AG04450 (cell line): ENCODE measurements at regions not wholly inside any gene's neighbourhood (a gene's known extent, or its start where the extent isn't known, plus 50 kb on each side); places are given as distances from the start of the nearest gene placed in this dataset.

Experiments
- CTCF ChIA-PET: fragments of 300-600, 350-600 bp; formaldehyde crosslinking; extraction: SDS; loops from one replicate; lab custom pipeline; 2022; ENCODE audit warnings: antibody characterized with exemption, inconsistent platforms; lab: Charles Lee
- POLR2A ChIA-PET: fragments of 350-600 bp; formaldehyde crosslinking; extraction: SDS; loops from one replicate; lab custom pipeline; 2021; ENCODE audit warnings: antibody characterized with exemption, inconsistent platforms; lab: Yijun Ruan, JAX
- DNase-seq: peaks from one replicate; pipeline ENCODE4 v3.0.0-alpha.2; 2011; ENCODE audit warnings: low read depth, low spot score
- H3K27ac ChIP-seq: one replicate; pipeline ENCODE4 v1.5.1; 2012; ENCODE audit warnings: low read depth, low read length, control low read depth
- H3K27me3 ChIP-seq: one replicate; pipeline ENCODE4 v1.6.0; 2012; ENCODE audit warnings: low read length; ENCODE audit not compliant: control insufficient read depth, insufficient read depth
- H3K4me3 ChIP-seq: 2 replicates; pipeline ENCODE4 v1.5.1; 2011; ENCODE audit warnings: mild to moderate bottlenecking, low read depth, low read length, control low read depth
- H3K9me3 ChIP-seq: 2 replicates; pipeline ENCODE4 v1.5.1; 2012; ENCODE audit warnings: low read length; ENCODE audit not compliant: control insufficient read depth, insufficient read depth
- TF ChIP-seq, protein P1 (sequence below): IDR thresholded peaks from 2 replicates; pipeline ENCODE4 v1.5.1; 2011; ENCODE audit warnings: low read depth, low read length, control low read depth, inconsistent platforms

DNA sequence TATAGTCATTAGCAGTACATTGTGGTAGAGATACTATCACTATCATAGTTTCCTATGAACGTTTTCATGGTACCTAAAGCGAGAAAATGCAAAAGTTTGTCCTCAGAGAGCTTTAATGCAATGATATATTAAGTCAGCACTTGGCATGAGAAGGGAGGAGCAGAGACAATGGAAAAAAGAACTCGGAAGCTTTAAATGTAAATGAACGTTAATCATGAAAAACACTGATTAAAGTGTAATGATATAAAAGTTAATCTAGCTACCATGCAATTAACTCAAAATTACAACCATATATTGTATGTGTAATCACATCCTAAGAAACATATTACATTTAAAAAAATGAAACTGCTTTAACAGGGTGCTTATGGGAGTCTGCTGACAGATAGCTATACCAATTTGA lies 282.7 kb downstream of the HDGFL1 start:
- Histone ChIP-seq H3K27ac (no peak overlapping the region), H3K4me3 (no peak overlapping the region), H3K9me3 (no peaks in the 10 kb centered on the region), H3K27me3 (no peaks in the 10 kb centered on the region)
- TF ChIP-seq, protein P1, sequence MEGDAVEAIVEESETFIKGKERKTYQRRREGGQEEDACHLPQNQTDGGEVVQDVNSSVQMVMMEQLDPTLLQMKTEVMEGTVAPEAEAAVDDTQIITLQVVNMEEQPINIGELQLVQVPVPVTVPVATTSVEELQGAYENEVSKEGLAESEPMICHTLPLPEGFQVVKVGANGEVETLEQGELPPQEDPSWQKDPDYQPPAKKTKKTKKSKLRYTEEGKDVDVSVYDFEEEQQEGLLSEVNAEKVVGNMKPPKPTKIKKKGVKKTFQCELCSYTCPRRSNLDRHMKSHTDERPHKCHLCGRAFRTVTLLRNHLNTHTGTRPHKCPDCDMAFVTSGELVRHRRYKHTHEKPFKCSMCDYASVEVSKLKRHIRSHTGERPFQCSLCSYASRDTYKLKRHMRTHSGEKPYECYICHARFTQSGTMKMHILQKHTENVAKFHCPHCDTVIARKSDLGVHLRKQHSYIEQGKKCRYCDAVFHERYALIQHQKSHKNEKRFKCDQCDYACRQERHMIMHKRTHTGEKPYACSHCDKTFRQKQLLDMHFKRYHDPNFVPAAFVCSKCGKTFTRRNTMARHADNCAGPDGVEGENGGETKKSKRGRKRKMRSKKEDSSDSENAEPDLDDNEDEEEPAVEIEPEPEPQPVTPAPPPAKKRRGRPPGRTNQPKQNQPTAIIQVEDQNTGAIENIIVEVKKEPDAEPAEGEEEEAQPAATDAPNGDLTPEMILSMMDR = no peak
- DNase-seq = no peak
- ChIA-PET CTCF (no interaction called here), POLR2A (no interaction called here)

DNA sequence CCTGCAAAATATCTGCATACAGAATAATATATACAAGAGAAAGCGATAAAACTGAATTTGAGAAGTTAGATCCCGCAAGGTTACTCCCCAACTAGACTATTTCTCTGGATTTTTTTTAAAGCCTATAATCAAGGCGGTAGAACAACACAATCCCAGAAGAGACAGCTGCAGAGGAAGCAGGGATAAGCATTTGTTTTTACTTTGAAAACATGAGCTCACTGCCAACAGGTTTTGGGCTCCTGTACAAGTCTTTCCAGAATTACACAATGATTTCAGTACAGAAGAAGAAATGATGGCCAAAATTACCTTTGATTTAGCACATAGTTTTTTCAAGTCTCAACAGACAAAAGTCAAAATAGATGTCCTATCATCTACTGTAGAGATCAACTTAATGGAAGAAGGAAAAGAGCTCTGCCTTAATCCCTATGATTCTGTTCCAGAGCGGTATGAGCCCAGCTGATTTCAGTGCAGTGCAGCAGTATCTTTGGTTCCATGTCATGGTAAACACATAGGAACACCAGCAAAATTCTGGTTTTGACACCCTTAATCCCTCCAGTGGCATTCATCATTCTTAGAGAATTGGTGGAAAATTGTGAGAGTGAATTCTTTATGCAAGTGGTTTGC lies 304.3 kb downstream of the HDGFL1 start:
- TF ChIP-seq, protein P1 = no peak
- CTCF ChIA-PET = interaction anchor here (0.7 kb wide), 2 partner anchors 73 to 996 kb away, joined by 3 to 5 read pairs; no protein-coding TSS in a partner anchor
- POLR2A ChIA-PET = no interaction called here
- DNase-seq = peak; percentile 38
- Histone ChIP-seq H3K27me3 (no peaks in the 10 kb centered on the region), H3K9me3 (no peaks in the 10 kb centered on the region), H3K27ac (no peak overlapping the region), H3K4me3 (no peak overlapping the region)

- CTCF ChIA-PET = no interaction called here
Measured at GRCh38 chr6:22875845-22876244, 306.5 kb downstream of the HDGFL1 start.

GRCh38 chr6:22878324-22878701 lies 308.9 kb downstream of the HDGFL1 start:
- POLR2A ChIA-PET = no interaction called here
- H3K27me3 ChIP-seq = no peaks in the 10 kb centered on the region
- H3K27ac ChIP-seq = peak overlapping the region; percentile 58
- CTCF ChIA-PET = interaction anchor here (0.5 kb wide), 1 partner anchor 807 kb away, joined by 4 read pairs; no protein-coding TSS in a partner anchor
- DNase-seq = no peak
- no peak overlapping the region for H3K4me3 ChIP-seq
- H3K9me3 ChIP-seq = no peaks in the 10 kb centered on the region
- TF ChIP-seq, protein P1 = no peak

More at GRCh38 chr6:22875845-22876244, 306.5 kb downstream of the HDGFL1 start:
- Histone ChIP-seq H3K27me3 (no peaks in the 10 kb centered on the region), H3K4me3 (no peak overlapping the region), H3K9me3 (no peaks in the 10 kb centered on the region), H3K27ac (no peak overlapping the region)
- TF ChIP-seq, protein P1 = no peak
- DNase-seq = no peak
- POLR2A ChIA-PET = no interaction called here

DNA sequence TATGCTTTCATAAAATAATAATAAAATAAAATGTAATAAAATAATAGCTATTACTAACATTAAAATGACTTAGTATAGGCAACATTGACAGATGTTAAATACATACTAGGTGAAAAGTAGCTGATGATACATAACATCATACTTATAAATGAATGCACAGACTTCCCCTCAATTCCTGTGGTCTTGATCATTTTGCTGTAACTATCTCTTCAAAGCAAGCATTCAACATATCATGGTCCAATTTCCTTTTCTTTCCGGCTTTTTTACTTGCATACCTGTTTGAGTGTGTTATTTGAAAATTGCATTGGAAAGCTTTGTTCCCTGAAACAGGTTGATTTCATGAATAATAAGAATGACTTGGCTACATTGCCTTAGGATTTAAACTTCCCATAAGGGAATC lies 309.3 kb downstream of the HDGFL1 start:
- CTCF ChIA-PET = interaction anchor here (0.5 kb wide), 2 partner anchors 807 to 1285 kb away, joined by 3 to 4 read pairs; partner anchors contain the start of gene SOX4
- H3K27ac ChIP-seq = no peak overlapping the region
- POLR2A ChIA-PET = no interaction called here

More for the DNA sequence above, 309.3 kb downstream of the HDGFL1 start:
- TF ChIP-seq, protein P1 = no peak
- Histone ChIP-seq H3K9me3 (no peaks in the 10 kb centered on the region), H3K27me3 (no peaks in the 10 kb centered on the region), H3K4me3 (no peak overlapping the region)
- no peak for DNase-seq
